GM19328 (cell line): ENCODE measurements at regions not wholly inside any gene's neighbourhood (a gene's known extent, or its start where the extent isn't known, plus 50 kb on each side); places are given as distances from the start of the nearest gene placed in this dataset.

Experiments used
- ATAC-seq: cut with Tn5 transposase; IDR thresholded peaks from one replicate; pipeline ENCODE4 v1.9.1; 2021; ENCODE audit warnings: mild to moderate bottlenecking, moderate library complexity; ENCODE audit not compliant: unreplicated experiment

GRCh38 chr13:63044589-63045313, 1629.1 kb upstream of the PCDH20 start:
- no peak for ATAC-seq

GRCh38 chr13:63042686-63043085, 1627.0 kb upstream of the PCDH20 start:
- no peak for ATAC-seq

- ATAC-seq: no peak
Measured at GRCh38 chr13:63041640-63042414, 1626.2 kb upstream of the PCDH20 start.

GRCh38 chr13:63026285-63026797, 1610.7 kb upstream of the PCDH20 start:
- no peak for ATAC-seq

GRCh38 chr13:63025741-63026140, 1610.1 kb upstream of the PCDH20 start:
- no peak for ATAC-seq

- no peak for ATAC-seq
Measured at GRCh38 chr13:63024458-63024857, 1608.8 kb upstream of the PCDH20 start.

- ATAC-seq: no peak
Measured at GRCh38 chr13:63011996-63012395, 1596.3 kb upstream of the PCDH20 start.

- no peak for ATAC-seq
Measured at GRCh38 chr13:63010072-63010658, 1594.5 kb upstream of the PCDH20 start.

- no peak for ATAC-seq
Measured at GRCh38 chr13:63005625-63006024, 1590.0 kb upstream of the PCDH20 start.

- ATAC-seq: no peak
Measured at GRCh38 chr13:62997696-62998095, 1582.0 kb upstream of the PCDH20 start.

GRCh38 chr13:62997038-62997599, 1581.5 kb upstream of the PCDH20 start:
- ATAC-seq: no peak

GRCh38 chr13:62973804-62974203, 1558.2 kb upstream of the PCDH20 start:
- ATAC-seq: no peak

GRCh38 chr13:62964522-62964921, 1548.9 kb upstream of the PCDH20 start:
- no peak for ATAC-seq

GRCh38 chr13:62960723-62961122, 1545.1 kb upstream of the PCDH20 start:
- ATAC-seq: no peak

GRCh38 chr13:62933809-62934208, 1518.2 kb upstream of the PCDH20 start:
- no peak for ATAC-seq

GRCh38 chr13:62932256-62932883, 1516.7 kb upstream of the PCDH20 start:
- ATAC-seq: no peak

GRCh38 chr13:62931853-62932252, 1516.2 kb upstream of the PCDH20 start:
- no peak for ATAC-seq

- ATAC-seq: no peak
Measured at GRCh38 chr13:62924395-62924794, 1508.7 kb upstream of the PCDH20 start.

- ATAC-seq: no peak
Measured at GRCh38 chr13:62920159-62920558, 1504.5 kb upstream of the PCDH20 start.

GRCh38 chr13:62919491-62919890, 1503.8 kb upstream of the PCDH20 start:
- no peak for ATAC-seq

- no peak for ATAC-seq
Measured at GRCh38 chr13:62910541-62911060, 1495.0 kb upstream of the PCDH20 start.
